Neutrophil (primary cell): ENCODE measurements at regions not wholly inside any gene's neighbourhood (a gene's known extent, or its start where the extent isn't known, plus 50 kb on each side); places are given as distances from the start of the nearest gene placed in this dataset.

Source experiments
- H3K27ac ChIP-seq: fragments of 200-600 bp; sonication (generic); 2 replicates; pipeline ENCODE4 v1.5.1; 2016; ENCODE audit warnings: mild to moderate bottlenecking, moderate library complexity
- H3K27me3 ChIP-seq: fragments of 200-600 bp; sonication (generic); 2 replicates; pipeline ENCODE4 v1.6.0; 2016; ENCODE audit warnings: mild to moderate bottlenecking
- H3K36me3 ChIP-seq: fragments of 200-600 bp; sonication (generic); 2 replicates; pipeline ENCODE4 v1.5.1; 2017
- H3K4me1 ChIP-seq, 2 experiments: fragments of 200-600 bp in 1 of 2; sonication (generic) in 1 of 2; 1 replicate in 1 of 2; 2 replicates in 1 of 2; pipeline versions ENCODE4 v1.5.1 to v1.6.1; 2013 to 2016; ENCODE audit warnings: low read depth in 1 of 2, low read length in 1 of 2, mild to moderate bottlenecking in 1 of 2, moderate library complexity in 1 of 2; ENCODE audit not compliant: control insufficient read depth in 1 of 2, insufficient read depth in 1 of 2
- H3K4me3 ChIP-seq, 2 experiments: fragments of 200-600 bp in 1 of 2; sonication (generic) in 1 of 2; 1 replicate in 1 of 2; 2 replicates in 1 of 2; pipeline ENCODE4 v1.5.1; 2013 to 2016; ENCODE audit warnings: low read depth in 1 of 2, low read length in 1 of 2, mild to moderate bottlenecking in 1 of 2, moderate library complexity in 1 of 2
- H3K9me3 ChIP-seq: fragments of 200-600 bp; sonication (generic); 2 replicates; pipeline ENCODE4 v1.5.1; 2016
- TF ChIP-seq, protein P1 (sequence below): fragments of 200-600 bp; sonication (generic); IDR thresholded peaks from 2 replicates; pipeline ENCODE4 v1.5.1; 2016; ENCODE audit warnings: antibody characterized with exemption

DNA sequence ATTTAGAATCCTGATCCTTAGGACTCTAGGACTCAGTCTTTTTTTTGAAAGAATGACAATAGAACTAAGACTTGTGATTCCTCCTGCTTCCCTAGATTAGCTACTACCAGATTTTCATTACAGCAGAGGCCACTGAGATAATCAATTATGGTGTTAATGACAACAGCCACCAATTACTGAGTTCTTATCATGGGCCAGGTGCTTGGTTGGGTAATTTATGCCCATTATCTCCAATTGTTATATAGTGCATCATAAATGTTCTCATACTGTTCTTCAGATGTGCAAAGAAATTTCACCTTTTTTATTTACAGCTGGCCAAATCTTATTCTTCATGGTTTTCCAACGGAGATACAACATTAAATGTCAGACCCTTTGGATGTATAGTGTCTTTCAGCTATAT is 162.9 kb upstream of the CMC1 start:
- TF ChIP-seq, protein P1, sequence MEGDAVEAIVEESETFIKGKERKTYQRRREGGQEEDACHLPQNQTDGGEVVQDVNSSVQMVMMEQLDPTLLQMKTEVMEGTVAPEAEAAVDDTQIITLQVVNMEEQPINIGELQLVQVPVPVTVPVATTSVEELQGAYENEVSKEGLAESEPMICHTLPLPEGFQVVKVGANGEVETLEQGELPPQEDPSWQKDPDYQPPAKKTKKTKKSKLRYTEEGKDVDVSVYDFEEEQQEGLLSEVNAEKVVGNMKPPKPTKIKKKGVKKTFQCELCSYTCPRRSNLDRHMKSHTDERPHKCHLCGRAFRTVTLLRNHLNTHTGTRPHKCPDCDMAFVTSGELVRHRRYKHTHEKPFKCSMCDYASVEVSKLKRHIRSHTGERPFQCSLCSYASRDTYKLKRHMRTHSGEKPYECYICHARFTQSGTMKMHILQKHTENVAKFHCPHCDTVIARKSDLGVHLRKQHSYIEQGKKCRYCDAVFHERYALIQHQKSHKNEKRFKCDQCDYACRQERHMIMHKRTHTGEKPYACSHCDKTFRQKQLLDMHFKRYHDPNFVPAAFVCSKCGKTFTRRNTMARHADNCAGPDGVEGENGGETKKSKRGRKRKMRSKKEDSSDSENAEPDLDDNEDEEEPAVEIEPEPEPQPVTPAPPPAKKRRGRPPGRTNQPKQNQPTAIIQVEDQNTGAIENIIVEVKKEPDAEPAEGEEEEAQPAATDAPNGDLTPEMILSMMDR, result no peak
- Histone ChIP-seq H3K4me1 (no peaks in the 10 kb centered on the region), H3K9me3 (no peaks in the 10 kb centered on the region), H3K27ac (no peak overlapping the region), H3K4me3 (no peak overlapping the region), H3K27me3 (no peaks in the 10 kb centered on the region), H3K36me3 (no peaks in the 10 kb centered on the region)

DNA sequence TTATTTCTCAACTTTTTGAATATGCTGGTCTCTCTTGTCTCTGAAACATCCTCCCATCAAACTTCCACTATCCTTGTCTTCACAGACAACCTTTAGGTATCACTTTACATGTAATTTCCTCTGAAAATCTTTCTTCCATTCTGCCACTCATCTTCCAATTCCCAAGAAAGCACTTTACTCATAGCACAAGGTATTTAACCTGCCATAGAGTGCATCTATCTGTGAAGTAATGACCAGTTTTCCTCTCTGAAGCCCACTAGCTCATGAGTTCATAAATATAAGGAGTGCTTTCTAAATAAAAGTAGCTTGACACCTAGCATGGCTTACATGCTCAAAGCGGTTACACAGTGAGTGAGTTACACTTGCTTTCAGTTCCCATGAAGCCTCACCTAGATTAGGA is 160.7 kb upstream of the CMC1 start:
- no peaks in the 10 kb centered on the region for H3K36me3 ChIP-seq
- H3K9me3 ChIP-seq, result no peaks in the 10 kb centered on the region
- TF ChIP-seq, protein P1, result no peak
- no peaks in the 10 kb centered on the region for H3K27me3 ChIP-seq
- H3K27ac ChIP-seq, result no peak overlapping the region
- H3K4me3 ChIP-seq, result no peak overlapping the region
- no peaks in the 10 kb centered on the region for H3K4me1 ChIP-seq

DNA sequence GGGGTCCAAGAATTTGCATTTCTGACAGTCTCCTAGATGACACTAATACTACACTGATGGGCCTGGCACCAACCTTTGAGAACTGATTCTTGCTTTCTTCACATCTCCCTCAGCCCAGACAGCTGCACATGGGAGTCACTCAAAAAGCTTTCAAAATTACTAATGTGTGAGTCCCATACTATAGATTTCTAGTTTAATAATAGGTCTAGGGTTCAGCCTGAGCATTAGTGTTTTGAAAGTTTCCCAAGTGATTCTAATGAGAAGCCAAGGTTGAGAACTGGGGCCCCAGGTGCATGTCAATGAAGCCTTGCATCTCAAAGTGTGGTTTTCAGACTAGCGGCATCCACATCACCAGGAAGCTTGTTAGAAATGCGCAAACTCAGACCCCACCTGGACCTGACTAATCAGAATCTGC is 159.9 kb upstream of the CMC1 start:
- no peak overlapping the region for H3K27ac ChIP-seq
- H3K4me1 ChIP-seq, result no peaks in the 10 kb centered on the region
- no peaks in the 10 kb centered on the region for H3K27me3 ChIP-seq
- no peak overlapping the region for H3K4me3 ChIP-seq
- no peaks in the 10 kb centered on the region for H3K9me3 ChIP-seq
- TF ChIP-seq, protein P1, result no peak
- H3K36me3 ChIP-seq, result no peaks in the 10 kb centered on the region

DNA sequence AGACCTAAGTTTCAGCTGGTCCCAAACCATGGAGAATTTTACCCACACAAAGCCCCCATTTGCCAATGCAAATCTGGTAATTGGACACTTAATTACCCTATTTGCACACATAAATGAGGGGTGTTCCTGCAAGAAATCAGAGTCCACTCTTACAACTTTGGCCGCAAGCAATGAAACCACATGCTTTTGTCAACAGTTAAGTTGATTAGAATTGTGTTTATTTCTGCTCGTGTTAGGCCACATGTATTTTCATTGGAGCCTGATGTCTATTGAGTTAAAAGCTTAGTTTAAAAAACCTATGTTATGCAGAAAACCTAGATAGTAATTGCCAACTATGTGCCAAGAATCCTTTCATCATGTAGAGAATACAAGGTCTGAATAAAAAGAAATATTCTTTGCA is 153.8 kb upstream of the CMC1 start:
- Histone ChIP-seq H3K27me3 (no peaks in the 10 kb centered on the region), H3K9me3 (no peaks in the 10 kb centered on the region), H3K36me3 (no peaks in the 10 kb centered on the region), H3K27ac (no peak overlapping the region), H3K4me1 (no peaks in the 10 kb centered on the region), H3K4me3 (no peak overlapping the region)
- TF ChIP-seq, protein P1, result no peak

DNA sequence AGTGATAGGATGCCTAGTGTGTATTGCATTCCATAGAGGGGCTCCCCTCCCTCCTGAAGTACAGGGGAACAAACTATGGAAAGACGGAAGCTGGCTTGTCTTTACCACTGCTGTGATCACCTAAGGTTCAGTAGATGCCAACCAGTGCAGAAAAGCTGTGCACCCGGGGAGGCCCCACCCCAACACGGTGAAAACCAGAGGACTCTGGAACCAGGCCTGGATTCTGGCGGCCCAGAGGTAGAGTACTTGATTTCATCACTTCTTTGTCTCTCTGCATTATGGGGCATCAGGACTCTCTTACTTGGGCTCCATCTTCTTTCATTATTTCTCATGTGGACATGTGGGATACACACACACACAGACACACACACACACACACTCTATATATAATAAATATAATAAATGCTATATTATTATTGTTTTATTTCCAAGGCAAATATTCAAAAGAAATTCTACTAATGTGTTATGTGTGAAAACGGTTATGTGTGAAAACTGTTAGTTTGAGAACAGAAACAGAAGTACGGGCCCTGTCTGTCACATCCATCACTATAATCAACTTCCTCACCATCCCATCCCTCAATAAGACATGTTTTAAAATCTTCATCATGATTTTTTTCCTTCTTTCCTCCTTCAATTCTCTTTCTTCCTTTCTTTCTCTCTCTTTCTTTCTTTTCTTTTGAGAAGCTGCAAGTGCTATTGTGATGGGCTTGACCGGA is 152.4 kb upstream of the CMC1 start:
- TF ChIP-seq, protein P1, result no peak
- H3K36me3 ChIP-seq, result no peaks in the 10 kb centered on the region
- H3K4me1 ChIP-seq, result no peaks in the 10 kb centered on the region
- no peak overlapping the region for H3K4me3 ChIP-seq
- H3K27me3 ChIP-seq, result no peaks in the 10 kb centered on the region
- no peaks in the 10 kb centered on the region for H3K9me3 ChIP-seq
- H3K27ac ChIP-seq, result no peak overlapping the region
